OCI-LY1 (cell line): ENCODE measurements at regions not wholly inside any gene's neighbourhood (a gene's known extent, or its start where the extent isn't known, plus 50 kb on each side); places are given as distances from the start of the nearest gene placed in this dataset.

Source experiments
- EZH2 ChIP-seq: fragments of 200-600 bp; sonication (generic), shearing (Covaris generic); IDR thresholded peaks from 2 replicates; pipeline ENCODE4 v1.8.0; 2017; ENCODE audit warnings: borderline replicate concordance, mixed run types, mild to moderate bottlenecking, antibody characterized with exemption, low read length, moderate library complexity, mixed read lengths
- TF ChIP-seq, protein P1 (sequence below): fragments of 200-600 bp; sonication (generic), shearing (Covaris generic); IDR thresholded peaks from 2 replicates; pipeline ENCODE4 v1.5.1; 2017; ENCODE audit warnings: mild to moderate bottlenecking, antibody characterized with exemption, low read length, moderate library complexity, mixed read lengths

- TF ChIP-seq, protein P1, sequence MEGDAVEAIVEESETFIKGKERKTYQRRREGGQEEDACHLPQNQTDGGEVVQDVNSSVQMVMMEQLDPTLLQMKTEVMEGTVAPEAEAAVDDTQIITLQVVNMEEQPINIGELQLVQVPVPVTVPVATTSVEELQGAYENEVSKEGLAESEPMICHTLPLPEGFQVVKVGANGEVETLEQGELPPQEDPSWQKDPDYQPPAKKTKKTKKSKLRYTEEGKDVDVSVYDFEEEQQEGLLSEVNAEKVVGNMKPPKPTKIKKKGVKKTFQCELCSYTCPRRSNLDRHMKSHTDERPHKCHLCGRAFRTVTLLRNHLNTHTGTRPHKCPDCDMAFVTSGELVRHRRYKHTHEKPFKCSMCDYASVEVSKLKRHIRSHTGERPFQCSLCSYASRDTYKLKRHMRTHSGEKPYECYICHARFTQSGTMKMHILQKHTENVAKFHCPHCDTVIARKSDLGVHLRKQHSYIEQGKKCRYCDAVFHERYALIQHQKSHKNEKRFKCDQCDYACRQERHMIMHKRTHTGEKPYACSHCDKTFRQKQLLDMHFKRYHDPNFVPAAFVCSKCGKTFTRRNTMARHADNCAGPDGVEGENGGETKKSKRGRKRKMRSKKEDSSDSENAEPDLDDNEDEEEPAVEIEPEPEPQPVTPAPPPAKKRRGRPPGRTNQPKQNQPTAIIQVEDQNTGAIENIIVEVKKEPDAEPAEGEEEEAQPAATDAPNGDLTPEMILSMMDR = no peak
- TF ChIP-seq EZH2 = no peak
These were observed 432.7 kb upstream of the PABPC4L start for GRCh38 chr4:134634301-134634700.
